SU-DHL-6 (cell line): ENCODE measurements at regions not wholly inside any gene's neighbourhood (a gene's known extent, or its start where the extent isn't known, plus 50 kb on each side); places are given as distances from the start of the nearest gene placed in this dataset.

Experiments
- CTCF ChIP-seq: fragments of 200-600 bp; sonication (generic); IDR thresholded peaks from one replicate; pipeline ENCODE4 v1.5.1; 2017; ENCODE audit warnings: antibody characterized with exemption, mild to moderate bottlenecking, low read length, moderate library complexity; ENCODE audit not compliant: insufficient read depth, poor library complexity, severe bottlenecking
- EZH2phosphoT487 ChIP-seq: fragments of 200-600 bp; sonication (generic), shearing (Covaris generic); conservative IDR thresholded peaks from 2 replicates; pipeline ENCODE4 v1.6.1; 2018; ENCODE audit warnings: mild to moderate bottlenecking, antibody characterized with exemption, low read length, moderate library complexity, mixed read lengths

GRCh38 chr2:236899146-236899545, 186.5 kb upstream of the COPS8 start:
- TF ChIP-seq CTCF (no peak), EZH2phosphoT487 (no peak)
